WI38 (cell line): ENCODE measurements at regions not wholly inside any gene's neighbourhood (a gene's known extent, or its start where the extent isn't known, plus 50 kb on each side); places are given as distances from the start of the nearest gene placed in this dataset.
"Not testable (repeated sequence)": the region's sequence is repeated elsewhere in the genome, so short reads cannot be mapped to it uniquely, and the experiment has no call there.

Experiments
- H3K4me3 ChIP-seq: 2 replicates; pipeline ENCODE4 v1.5.1; 2011; ENCODE audit warnings: low read depth, mild to moderate bottlenecking, control low read depth, low read length
- TF ChIP-seq, protein P1 (sequence below): IDR thresholded peaks from 2 replicates; pipeline ENCODE4 v1.5.1; 2012; ENCODE audit warnings: low read depth, mild to moderate bottlenecking, control low read depth, low read length

DNA sequence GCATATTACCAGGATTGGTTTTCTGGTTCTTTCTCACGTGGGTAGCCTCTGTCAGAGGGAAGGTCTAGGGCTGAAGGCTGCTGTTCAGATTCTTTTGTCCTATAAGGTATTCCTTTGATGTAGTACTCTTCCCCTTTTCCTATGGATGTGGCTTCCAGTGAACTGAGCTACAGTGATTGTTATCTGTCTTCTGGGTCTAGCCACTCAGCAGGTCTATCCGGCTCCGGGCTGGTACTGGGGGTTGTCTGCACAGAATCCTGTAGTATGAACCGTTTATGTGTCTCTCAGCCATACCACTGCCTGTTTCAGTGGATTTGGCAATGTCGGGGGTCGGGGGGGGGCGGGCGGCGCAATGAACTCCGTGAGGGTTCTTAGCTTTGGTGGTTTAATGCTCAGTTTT, 84.5 kb upstream of the C10orf90 start:
- TF ChIP-seq, protein P1, sequence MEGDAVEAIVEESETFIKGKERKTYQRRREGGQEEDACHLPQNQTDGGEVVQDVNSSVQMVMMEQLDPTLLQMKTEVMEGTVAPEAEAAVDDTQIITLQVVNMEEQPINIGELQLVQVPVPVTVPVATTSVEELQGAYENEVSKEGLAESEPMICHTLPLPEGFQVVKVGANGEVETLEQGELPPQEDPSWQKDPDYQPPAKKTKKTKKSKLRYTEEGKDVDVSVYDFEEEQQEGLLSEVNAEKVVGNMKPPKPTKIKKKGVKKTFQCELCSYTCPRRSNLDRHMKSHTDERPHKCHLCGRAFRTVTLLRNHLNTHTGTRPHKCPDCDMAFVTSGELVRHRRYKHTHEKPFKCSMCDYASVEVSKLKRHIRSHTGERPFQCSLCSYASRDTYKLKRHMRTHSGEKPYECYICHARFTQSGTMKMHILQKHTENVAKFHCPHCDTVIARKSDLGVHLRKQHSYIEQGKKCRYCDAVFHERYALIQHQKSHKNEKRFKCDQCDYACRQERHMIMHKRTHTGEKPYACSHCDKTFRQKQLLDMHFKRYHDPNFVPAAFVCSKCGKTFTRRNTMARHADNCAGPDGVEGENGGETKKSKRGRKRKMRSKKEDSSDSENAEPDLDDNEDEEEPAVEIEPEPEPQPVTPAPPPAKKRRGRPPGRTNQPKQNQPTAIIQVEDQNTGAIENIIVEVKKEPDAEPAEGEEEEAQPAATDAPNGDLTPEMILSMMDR = no peak
- no peak overlapping the region for H3K4me3 ChIP-seq

DNA sequence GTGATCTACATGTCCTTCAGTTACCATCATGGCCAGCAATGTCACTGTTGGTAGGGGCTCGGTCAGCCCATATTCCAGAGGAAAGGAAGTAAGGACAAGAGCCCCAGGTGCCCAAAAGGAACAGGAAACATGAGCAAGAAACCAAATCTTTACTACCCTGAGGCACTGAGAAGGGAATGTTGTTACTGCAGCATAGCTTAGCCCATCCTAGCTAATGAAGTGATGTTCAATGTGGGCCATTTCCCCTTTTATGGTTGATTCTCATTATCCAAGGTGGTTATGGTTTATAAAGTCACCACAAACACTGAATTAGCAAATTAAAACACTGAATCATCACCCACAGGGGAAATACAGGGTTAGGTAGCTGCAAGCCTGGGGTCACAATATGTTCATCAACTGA, 88.4 kb upstream of the C10orf90 start:
- TF ChIP-seq, protein P1 = no peak
- no peak overlapping the region for H3K4me3 ChIP-seq

DNA sequence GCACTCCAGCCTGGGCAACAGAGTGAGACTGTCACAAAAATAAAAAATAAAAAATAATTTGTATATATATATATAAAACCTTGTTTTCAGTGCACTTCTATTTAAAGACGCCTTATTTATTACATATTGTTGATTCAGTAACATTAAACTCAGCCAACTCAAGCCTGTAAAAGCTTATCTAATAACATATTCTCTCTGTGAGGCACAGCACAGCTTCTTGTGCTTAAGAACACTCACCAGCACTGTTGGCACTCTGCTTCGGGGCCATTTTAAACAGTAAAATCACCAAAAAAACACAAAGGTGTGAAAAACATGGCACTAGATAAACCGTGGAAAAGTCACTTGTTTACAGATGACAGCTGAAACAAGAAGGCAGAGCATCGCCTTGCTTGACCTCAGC, 89.0 kb upstream of the C10orf90 start:
- H3K4me3 ChIP-seq = no peak overlapping the region
- TF ChIP-seq, protein P1 = no peak

DNA sequence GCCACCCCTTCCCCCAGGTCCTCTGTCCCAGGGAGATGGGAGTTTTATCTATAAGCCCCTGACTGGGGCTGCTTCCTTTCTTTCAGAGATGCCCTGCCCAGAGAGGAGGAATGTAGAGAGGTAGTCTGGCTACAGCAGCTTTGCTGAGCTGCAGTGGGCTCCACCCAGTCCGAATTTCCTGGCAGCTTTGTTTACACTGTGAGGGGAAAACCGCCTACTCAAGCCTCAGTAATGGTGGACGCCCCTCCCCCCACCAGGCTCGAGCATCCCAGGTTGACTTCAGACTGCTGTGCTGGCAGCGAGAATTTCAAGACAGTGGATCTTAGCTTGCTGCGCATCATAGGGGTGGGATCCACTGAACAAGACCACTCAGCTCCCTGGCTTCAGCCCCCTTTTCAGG, 96.2 kb upstream of the C10orf90 start:
- H3K4me3 ChIP-seq = not testable (repeated sequence)

DNA sequence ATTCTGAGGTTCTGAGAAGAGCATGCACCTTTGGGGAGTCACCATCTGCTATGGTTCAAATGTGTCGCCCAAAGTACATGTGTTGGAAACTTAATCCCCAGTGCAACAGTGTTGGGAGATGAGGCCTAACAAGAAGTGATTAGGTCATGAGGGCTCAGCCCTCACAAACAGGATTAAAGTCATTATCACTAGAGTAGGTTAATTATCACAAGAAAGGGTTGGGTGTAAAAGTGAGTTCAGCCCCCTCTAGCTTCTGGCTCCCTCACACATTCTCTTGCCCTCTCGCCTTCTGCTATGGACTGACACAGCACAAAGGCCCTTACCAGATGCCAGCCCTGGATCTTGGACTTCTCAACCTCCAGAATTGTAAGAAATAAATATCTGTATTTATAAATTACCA, 100.3 kb upstream of the C10orf90 start:
- TF ChIP-seq, protein P1 = no peak
- no peak overlapping the region for H3K4me3 ChIP-seq

DNA sequence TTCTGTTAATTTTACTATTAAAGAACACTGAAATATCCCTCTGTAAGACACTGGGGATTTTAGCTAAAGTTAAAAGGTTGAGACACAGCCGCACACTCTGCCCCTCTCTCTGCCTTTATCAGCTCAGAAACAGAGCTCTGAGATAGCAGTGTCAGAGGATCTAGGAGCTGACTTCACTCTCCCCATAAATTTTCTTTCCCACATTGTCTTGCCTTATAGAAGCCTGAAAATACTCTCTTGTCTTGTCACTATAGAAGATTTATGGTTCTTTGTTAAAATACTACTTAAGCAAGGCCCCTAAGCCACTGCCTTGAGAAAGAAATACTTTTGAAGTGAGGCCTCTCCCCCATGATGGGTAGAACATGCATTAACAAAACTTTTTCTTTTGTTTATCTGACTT, 105.7 kb upstream of the C10orf90 start:
- TF ChIP-seq, protein P1 = no peak
- no peak overlapping the region for H3K4me3 ChIP-seq

DNA sequence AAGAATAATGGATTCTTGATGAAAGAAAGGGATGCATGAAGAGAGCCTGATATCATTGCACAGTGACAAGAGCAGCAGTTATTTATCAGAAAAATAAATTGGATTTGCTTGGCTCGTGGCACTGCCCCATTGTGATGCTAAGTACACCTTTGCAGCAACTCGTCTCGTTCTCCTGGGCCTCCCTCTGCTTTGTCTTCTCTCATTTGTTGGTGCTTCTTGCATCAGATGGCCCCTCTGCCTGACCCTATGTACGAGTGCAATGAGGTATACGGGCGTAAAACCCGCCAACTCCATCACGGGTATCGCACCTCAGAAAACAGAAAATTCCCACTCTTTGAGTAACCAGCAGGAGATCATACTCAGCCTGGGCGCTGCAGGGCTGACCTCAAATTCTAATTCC, 107.2 kb upstream of the C10orf90 start:
- TF ChIP-seq, protein P1 = no peak
- H3K4me3 ChIP-seq = no peak overlapping the region

DNA sequence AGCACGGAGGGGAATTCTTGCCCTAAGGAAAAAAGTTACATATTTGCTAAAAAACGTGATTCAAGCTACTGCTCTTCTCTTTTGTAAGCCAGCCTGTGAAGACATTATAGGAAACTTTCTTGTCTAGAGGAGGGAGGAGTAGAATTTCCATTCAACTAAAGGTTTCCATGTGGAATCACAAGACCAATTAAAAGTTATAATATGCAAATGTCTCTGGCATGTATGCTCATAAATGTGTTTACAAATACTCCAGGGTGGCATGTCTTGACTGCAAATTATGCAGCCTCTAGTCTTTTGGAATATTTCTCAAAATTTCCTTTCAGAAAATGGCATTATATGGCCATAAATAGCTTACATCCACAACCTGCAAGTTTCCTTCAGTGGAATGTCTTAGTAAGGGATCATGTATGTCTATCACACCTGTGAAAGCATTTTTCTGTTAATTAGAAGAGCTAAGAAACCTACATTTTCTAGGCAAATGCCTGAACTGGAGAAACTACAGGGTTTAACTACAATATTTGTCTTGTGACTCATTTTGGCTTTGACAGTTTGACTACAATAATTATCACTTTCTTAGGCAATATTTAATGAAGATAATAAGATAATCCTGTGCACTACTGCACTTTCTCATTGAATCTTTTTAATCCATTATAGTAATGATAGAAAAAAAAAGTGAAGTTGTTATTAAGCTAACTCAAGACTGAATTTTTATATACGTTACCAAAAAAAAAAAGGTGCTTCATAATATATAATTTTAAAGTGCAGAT, 111.1 kb upstream of the C10orf90 start:
- H3K4me3 ChIP-seq = no peak overlapping the region
- TF ChIP-seq, protein P1 = no peak
